AG04450 (cell line): ENCODE measurements at regions not wholly inside any gene's neighbourhood (a gene's known extent, or its start where the extent isn't known, plus 50 kb on each side); places are given as distances from the start of the nearest gene placed in this dataset.
A peak's percentile ranks its signal among the peaks of the same experiment; 100 is the strongest.
"Not testable (repeated sequence)": the region's sequence is repeated elsewhere in the genome, so short reads cannot be mapped to it uniquely, and the experiment has no call there.

Experiments
- CTCF ChIA-PET: fragments of 300-600, 350-600 bp; formaldehyde crosslinking; extraction: SDS; loops from one replicate; lab custom pipeline; 2022; ENCODE audit warnings: antibody characterized with exemption, inconsistent platforms; lab: Charles Lee
- POLR2A ChIA-PET: fragments of 350-600 bp; formaldehyde crosslinking; extraction: SDS; loops from one replicate; lab custom pipeline; 2021; ENCODE audit warnings: antibody characterized with exemption, inconsistent platforms; lab: Yijun Ruan, JAX
- DNase-seq: peaks from one replicate; pipeline ENCODE4 v3.0.0-alpha.2; 2011; ENCODE audit warnings: low read depth, low spot score
- H3K27ac ChIP-seq: one replicate; pipeline ENCODE4 v1.5.1; 2012; ENCODE audit warnings: low read depth, low read length, control low read depth
- H3K27me3 ChIP-seq: one replicate; pipeline ENCODE4 v1.6.0; 2012; ENCODE audit warnings: low read length; ENCODE audit not compliant: control insufficient read depth, insufficient read depth
- H3K4me3 ChIP-seq: 2 replicates; pipeline ENCODE4 v1.5.1; 2011; ENCODE audit warnings: mild to moderate bottlenecking, low read depth, low read length, control low read depth
- H3K9me3 ChIP-seq: 2 replicates; pipeline ENCODE4 v1.5.1; 2012; ENCODE audit warnings: low read length; ENCODE audit not compliant: control insufficient read depth, insufficient read depth

DNA sequence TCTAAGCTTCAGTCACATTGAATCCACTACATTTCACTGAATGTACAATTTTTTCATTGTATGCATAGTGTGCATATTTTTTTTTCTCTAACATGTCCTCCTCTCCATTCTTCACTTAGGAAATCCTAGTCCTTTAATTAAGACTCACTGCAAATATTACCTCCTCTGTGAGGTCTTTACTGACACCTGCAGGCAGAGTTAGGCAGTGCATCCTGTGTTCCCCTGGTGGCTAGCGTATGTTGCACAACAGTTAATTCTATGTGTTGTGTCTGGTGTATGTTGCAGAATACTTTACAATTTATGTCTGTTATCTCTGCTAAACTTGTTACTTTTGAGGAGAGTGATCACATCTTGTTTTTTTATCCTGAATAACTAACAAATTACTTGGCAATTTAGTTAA is 82.7 kb upstream of the NBPF20 start:
- DNase-seq, POLR2A ChIA-PET, H3K27ac ChIP-seq, CTCF ChIA-PET, H3K4me3 ChIP-seq, H3K27me3 ChIP-seq, H3K9me3 ChIP-seq: not testable (repeated sequence)

DNA sequence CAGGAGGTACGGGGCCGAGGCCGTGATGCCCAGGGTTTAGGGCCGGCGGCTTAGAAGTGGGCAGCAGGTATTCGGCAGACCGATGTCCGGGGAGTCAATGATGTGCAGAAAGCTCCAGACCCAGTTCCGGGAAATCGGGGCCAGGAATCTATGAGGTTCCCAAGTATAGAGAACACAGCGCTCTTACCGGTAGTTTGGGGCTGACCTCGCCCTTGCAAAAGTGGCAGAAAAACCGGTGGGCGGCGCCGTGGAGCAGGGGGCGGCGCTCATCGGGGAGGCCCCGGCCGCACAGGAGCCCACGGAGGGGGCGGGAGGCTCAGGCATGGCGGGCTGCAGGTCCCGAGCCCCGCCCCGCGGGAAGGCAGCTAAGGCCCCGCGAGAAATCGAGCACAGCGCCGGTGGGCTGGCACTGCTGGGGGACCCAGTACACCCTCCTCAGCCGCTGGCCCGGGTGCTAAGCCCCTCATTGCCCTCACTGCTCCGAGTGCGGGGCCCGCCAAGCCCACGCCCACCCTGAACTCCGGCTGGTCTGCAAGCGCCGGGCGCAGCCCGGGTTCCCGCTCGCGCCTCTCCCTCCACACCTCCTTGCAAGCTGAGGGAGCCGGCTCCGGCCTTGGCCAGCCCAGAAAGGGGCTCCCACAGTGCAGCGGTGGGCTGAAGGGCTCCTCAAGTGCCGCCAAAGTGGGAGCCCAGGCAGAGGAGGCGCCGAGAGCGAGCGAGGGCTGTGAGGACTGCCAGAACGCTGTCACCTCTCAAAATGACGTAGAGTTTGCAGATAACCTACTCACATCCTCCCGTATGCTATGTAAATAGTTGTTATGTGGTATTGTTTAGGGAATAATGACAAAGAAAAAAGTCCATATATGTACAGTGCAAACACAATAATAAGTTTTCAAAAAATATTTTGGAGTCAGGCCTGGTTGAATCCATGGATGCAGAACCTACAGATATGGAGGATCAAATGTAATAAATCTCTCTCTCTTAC is 80.6 kb upstream of the NBPF20 start:
- H3K27ac ChIP-seq, H3K27me3 ChIP-seq, POLR2A ChIA-PET, H3K9me3 ChIP-seq, DNase-seq, H3K4me3 ChIP-seq, CTCF ChIA-PET: not testable (repeated sequence)

DNA sequence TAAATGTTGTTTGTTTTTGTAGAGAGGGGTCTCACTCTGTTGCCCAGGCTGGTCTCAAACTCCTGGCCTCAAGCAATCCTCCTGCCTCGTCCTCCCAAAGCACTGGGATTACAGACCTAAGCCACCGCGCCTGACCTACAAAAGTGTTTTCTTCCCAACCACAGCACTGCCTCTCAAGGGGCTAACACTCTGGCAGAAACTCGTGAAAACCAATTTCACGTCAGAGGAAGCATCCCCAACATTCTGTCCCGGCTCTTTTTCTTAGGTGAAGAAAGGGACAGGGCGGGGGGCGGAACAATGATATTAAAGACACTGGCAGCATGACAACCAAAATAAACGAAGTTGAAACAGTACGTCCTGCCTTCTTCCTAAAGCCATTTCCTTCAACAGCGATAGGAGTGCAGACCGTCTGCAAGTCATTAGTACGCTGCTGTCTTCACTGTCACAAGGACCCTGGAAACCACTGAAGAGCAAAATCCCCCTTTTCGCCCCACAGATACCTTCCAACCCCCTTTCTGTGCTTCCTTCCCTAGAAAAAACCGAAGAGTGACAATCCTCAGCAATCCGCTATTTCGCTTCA is 79.5 kb upstream of the NBPF20 start:
- H3K9me3 ChIP-seq, H3K4me3 ChIP-seq, H3K27me3 ChIP-seq, DNase-seq, POLR2A ChIA-PET, CTCF ChIA-PET, H3K27ac ChIP-seq: not testable (repeated sequence)

DNA sequence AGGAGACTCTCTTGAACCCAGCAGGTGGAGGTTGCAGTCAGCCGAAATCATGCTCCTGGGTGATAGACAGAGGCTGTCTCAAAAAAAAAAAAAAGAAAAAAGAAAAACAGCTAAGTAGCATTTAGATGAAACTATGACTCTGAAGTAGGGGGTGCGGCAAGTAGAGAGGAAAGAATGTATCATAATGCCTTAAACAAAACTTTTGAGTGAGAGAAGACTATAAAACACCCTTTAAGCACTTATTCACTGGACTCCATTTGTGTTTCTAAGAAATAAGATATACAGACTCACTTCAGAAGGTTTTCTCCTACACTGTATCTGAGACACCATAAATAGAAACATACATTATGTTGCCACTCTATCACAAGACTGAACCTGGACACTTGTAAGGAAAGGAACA is 78.9 kb upstream of the NBPF20 start:
- H3K9me3 ChIP-seq, H3K27ac ChIP-seq, POLR2A ChIA-PET, CTCF ChIA-PET, DNase-seq, H3K27me3 ChIP-seq, H3K4me3 ChIP-seq: not testable (repeated sequence)

DNA sequence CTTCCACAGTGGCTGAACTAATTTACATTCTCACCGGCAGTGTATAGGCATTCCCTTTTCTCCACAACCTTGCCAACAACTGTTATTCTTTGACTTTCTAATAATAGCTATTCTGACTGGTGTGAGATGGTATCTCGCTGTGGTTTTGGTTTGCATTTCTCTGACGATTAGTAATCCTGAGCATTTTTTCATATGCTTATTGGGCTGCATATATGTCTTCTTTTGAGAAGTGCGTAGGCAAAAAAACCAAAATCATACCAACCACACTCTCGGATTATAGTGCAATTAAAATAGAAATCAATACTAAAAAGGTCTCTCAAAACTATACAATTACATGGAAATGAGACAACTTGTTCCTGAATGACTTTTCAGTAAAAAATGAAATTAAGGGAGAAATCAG is 74.8 kb upstream of the NBPF20 start:
- H3K27ac ChIP-seq, H3K9me3 ChIP-seq, DNase-seq, H3K27me3 ChIP-seq, H3K4me3 ChIP-seq, POLR2A ChIA-PET, CTCF ChIA-PET: not testable (repeated sequence)

DNA sequence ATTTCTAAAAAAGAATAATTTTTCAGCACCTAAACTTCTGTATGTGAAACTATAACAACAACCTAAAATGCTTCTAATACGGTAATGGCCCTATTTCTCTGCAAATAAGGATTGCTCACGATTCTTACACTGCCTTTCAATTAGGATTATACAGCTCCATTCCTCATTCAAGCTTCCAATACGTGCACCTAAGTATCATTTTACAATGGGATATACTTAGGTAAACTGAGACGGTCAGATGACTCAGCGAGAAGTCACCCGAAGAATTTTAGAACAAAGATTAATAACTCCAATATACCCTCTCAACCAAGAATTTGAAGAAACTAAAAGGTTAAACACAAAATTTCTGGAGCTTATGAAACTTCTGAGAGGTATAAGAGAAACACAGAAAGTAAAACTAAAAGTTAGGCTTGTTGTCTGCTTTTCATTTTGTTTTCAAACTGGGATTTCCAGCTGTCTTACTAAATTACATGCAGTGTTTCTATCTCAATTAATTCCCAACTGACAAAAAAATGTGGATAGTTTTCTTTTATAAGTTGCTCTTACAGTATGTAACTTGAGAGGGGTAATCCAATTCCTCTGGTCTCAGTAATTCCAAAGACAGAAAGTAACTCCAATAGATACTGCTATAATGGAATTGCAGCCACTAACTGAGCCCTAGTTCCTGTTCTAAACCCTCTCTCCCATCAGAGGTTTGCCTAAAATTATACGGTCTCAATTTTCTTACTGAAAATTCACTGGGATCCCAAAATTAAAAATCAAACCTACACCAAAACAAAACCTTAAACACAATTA is 69.9 kb upstream of the NBPF20 start:
- H3K27ac ChIP-seq, DNase-seq, H3K27me3 ChIP-seq, POLR2A ChIA-PET, H3K4me3 ChIP-seq, H3K9me3 ChIP-seq, CTCF ChIA-PET: not testable (repeated sequence)

DNA sequence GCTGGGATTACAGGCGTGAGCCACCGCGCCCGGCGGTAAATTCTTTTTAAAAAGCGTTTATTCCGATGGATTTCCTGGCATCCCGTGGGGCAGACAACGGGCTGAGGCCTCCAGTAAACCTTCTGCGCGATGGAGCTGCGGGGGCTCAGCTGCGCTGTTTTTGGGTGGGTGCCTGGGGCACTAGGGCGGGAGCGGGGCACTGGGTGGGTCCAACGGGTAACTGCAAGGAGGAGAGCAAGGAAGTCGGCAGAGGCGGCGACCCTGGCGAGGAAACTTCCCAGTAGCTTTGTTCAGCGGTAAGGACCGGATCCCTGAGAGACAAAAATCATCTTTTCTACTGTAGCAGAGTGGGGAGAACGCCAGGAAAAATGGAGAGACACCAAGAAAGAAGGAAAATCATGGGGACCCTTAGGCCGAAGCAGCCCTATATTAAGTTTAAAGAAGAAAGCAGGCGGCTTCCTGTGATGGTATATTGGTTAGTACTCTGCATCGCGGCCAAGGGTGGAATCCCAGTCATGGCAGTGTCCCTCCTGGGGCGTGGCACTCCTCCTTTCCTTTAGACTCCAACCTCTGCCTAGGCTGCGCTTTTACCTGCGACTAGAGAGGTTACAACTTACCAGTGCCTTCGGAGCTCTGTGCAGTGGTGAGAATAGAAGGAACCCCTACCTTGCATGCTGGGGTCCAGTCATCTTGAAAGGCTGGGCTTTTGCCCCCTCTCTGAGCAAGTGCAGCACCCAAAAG is 63.0 kb upstream of the NBPF20 start:
- DNase-seq, CTCF ChIA-PET, H3K4me3 ChIP-seq, H3K27ac ChIP-seq, POLR2A ChIA-PET, H3K27me3 ChIP-seq, H3K9me3 ChIP-seq: not testable (repeated sequence)

DNA sequence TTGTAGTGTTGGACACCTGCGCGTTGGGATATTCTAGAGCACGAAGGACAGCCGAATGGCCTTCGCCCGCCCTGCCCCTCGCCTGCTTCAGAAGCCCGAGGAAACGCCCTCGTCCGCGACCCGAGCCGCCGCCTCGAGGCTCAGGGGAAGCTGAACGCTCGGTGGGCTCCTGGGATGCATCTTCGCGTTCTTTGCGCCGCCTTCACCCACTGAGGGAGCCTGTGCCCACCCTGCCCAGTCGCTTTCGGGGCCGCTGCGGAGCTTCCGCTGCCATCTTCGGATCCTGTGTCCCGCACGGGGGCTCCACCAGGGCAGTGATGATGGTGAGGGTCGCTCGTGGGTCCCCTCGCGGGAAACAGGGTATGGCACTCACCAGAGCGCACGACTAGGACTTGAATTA is 61.8 kb upstream of the NBPF20 start:
- H3K27ac ChIP-seq, H3K27me3 ChIP-seq, DNase-seq, POLR2A ChIA-PET, H3K9me3 ChIP-seq, H3K4me3 ChIP-seq, CTCF ChIA-PET: not testable (repeated sequence)

DNA sequence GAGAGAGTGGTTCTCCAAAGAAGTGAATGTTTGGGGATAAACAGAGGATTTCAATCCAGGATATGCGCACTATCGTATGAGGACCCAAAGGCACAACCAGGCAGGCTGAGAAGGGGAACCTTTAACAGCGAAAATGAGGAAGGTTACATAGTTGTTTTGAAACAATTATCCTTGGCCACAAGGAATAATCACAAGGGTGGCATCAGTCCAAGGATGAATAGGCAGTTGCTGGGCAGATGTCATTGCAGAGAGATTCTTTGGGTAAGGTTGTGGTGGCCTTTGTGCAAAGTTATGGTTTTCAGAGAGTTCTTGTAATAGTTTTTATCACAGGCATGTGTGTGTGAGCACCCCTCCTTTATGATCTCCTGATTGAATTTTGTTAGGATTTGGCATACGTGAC is 58.9 kb upstream of the NBPF20 start:
- H3K9me3 ChIP-seq, H3K27me3 ChIP-seq, POLR2A ChIA-PET, H3K27ac ChIP-seq, DNase-seq, CTCF ChIA-PET, H3K4me3 ChIP-seq: not testable (repeated sequence)

DNA sequence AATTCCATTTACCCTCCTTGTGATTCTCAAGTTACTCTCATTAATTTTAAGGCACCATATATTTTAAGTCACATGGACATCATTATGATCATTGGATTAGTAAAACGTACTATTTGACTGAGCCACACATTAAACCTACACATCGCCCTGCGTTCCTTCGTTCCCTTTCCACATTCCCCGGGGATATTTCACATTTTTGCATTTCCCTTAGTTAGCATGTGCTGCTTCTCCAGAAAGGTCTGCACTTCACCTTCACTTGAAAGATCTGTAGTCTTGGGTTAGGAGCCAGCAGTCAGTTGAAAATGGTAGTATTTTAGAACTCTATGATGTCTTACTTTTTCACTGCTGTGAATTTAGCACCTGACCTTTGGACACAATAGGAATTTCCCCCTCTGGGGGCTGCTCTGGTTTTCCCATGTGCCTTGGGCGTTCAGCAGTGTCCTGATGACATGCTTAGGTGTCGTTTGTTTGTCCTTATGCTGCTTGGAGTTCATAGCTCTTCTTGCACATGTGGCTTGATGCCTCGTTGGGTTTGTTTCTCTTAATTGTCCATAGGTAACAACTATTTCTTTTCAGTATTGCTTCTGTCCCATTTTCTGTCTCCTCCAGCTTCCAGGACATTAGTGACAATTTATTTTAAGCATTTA is 56.9 kb upstream of the NBPF20 start:
- H3K27me3 ChIP-seq, POLR2A ChIA-PET, CTCF ChIA-PET: not testable (repeated sequence)

DNA sequence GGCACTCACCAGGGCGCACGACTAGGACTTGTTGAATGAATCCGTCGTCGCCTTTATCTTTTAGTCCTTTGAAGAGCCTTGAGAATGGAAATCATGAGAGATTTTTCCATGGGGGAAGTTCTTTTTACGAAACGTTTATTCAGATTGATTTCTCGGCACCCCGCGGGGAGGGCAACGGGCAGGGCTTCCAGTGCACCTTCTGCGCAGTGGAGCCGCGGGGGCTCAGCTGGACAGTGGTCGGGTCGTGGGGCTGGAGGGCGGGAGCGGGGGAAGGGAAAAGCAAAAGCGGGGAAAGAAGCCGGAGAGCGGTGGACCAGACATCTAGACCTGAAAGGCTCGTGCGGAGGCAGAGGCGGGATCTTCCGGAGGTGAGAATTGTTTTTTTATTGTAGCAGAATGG is 50.6 kb upstream of the NBPF20 start:
- POLR2A ChIA-PET, H3K27me3 ChIP-seq, H3K27ac ChIP-seq, DNase-seq, H3K9me3 ChIP-seq, CTCF ChIA-PET: not testable (repeated sequence)
- peak overlapping the region; percentile 37 for H3K4me3 ChIP-seq

More for the DNA sequence above, 56.9 kb upstream of the NBPF20 start:
- not testable (repeated sequence) for DNase-seq, H3K9me3 ChIP-seq, H3K4me3 ChIP-seq, H3K27ac ChIP-seq
